ENCODE measurements at regions not wholly inside any gene's neighbourhood (a gene's known extent, or its start where the extent isn't known, plus 50 kb on each side); places are given as distances from the start of the nearest gene placed in this dataset.

- DNase-seq (ENCODE audit: low read depth) = no peak
- no peak overlapping the region for H3K4me3 ChIP-seq (ENCODE audit: low read length)
- no peak for TF ChIP-seq CTCF (conservative IDR thresholded peaks at IDR 0.05; ENCODE audit: low read length)
Observed at GRCh38 chr16:77076839-77077238, 114.2 kb upstream of the MON1B start.

GRCh38 chr16:77077256-77077922 lies 113.6 kb upstream of the MON1B start:
- TF ChIP-seq CTCF (conservative IDR thresholded peaks at IDR 0.05; ENCODE audit: low read length) = no peak
- no peak overlapping the region for H3K4me3 ChIP-seq (ENCODE audit: low read length)
- DNase-seq (ENCODE audit: low read depth) = no peak

GRCh38 chr16:77085981-77086380 lies 105.0 kb upstream of the MON1B start:
- no peak for DNase-seq (ENCODE audit: low read depth)
- H3K4me3 ChIP-seq (ENCODE audit: low read length) = no peak overlapping the region
- TF ChIP-seq CTCF (conservative IDR thresholded peaks at IDR 0.05; ENCODE audit: low read length) = no peak

GRCh38 chr16:77090062-77090461 lies 100.9 kb upstream of the MON1B start:
- no peak overlapping the region for H3K4me3 ChIP-seq (ENCODE audit: low read length)
- no peak for DNase-seq (ENCODE audit: low read depth)
- no peak for TF ChIP-seq CTCF (conservative IDR thresholded peaks at IDR 0.05; ENCODE audit: low read length)

GRCh38 chr16:77093309-77093708 lies 97.7 kb upstream of the MON1B start:
- TF ChIP-seq CTCF (conservative IDR thresholded peaks at IDR 0.05; ENCODE audit: low read length) = no peak

GRCh38 chr16:77093999-77094398 lies 97.0 kb upstream of the MON1B start:
- H3K4me3 ChIP-seq (ENCODE audit: low read length) = no peak overlapping the region
- DNase-seq (ENCODE audit: low read depth) = no peak
- TF ChIP-seq CTCF (conservative IDR thresholded peaks at IDR 0.05; ENCODE audit: low read length) = no peak

More at GRCh38 chr16:77093309-77093708, 97.7 kb upstream of the MON1B start:
- no peak overlapping the region for H3K4me3 ChIP-seq (ENCODE audit: low read length)
- DNase-seq (ENCODE audit: low read depth) = no peak

- no peak for TF ChIP-seq CTCF (conservative IDR thresholded peaks at IDR 0.05; ENCODE audit: low read length)
- no peak for DNase-seq (ENCODE audit: low read depth)
Observed at GRCh38 chr16:77111056-77111565, 79.9 kb upstream of the MON1B start.

More at GRCh38 chr16:77111056-77111565, 79.9 kb upstream of the MON1B start:
- H3K4me3 ChIP-seq (ENCODE audit: low read length) = no peak overlapping the region
